NT2/D1 (cell line): ENCODE measurements at regions not wholly inside any gene's neighbourhood (a gene's known extent, or its start where the extent isn't known, plus 50 kb on each side); places are given as distances from the start of the nearest gene placed in this dataset.

Source experiments
- SUZ12 ChIP-seq: IDR thresholded peaks from 2 replicates; pipeline ENCODE4 v1.6.1; 2011; ENCODE audit not compliant: insufficient read length, insufficient read depth; ENCODE audit errors: extremely low read depth
- YY1 ChIP-seq: IDR thresholded peaks from 2 replicates; pipeline ENCODE4 v1.6.1; 2011; ENCODE audit not compliant: insufficient read length, insufficient read depth

- no peak for TF ChIP-seq YY1
- TF ChIP-seq SUZ12: no peak
Observed at GRCh38 chr16:79849119-79849518, 248.6 kb upstream of the MAF start.
